ENCODE measurements at regions not wholly inside any gene's neighbourhood (a gene's known extent, or its start where the extent isn't known, plus 50 kb on each side); places are given as distances from the start of the nearest gene placed in this dataset.

DNA sequence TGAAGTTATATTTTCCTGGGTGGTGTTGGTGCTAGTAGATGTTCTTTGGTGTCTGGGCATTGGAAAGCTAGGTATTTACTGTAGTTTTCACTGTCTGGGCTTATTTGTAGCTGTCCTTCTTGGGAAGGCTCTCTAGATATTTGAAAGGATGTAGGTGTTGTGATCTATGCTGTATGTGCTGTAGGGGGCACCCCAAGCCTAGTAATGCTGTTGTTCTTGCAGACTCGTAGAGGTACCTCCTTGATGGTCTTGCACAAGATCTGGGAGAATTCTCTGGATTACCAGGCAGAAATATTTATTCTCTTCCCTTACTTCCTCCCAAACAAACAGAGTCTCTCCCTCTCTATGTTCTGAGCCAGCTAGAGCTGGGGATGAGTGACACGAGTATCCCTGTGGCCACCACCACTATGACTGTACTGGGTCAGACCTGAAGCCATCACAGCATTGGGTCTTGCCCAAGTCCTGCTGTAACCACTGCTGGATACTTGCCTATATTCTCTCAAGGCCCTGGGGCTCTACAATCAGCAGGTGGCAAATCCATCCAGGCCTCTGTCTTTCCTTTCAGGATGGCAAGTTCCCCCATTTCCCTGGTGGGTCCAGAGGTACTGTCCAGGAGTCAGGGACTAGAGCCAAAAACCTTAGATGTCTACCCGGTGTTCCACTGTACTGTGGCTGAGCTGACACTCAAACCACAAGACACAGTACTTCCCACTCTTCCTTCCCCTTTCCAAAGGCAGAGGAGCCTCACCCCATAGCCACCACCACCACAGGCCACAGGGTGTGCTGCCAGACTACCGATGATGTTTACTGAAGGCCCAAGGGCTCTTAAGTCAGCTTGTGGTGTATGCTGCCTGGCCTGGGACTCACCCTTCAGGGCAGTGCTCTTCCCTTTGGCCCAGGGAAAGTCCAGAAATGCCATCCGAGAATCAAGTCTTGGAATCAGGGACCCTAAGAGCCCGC is 195.2 kb upstream of the DPPA4 start:
- H3K4me3 ChIP-seq, result no peak overlapping the region
- no peak for DNase-seq (ENCODE audit: low spot score)
- TF ChIP-seq, protein P1, sequence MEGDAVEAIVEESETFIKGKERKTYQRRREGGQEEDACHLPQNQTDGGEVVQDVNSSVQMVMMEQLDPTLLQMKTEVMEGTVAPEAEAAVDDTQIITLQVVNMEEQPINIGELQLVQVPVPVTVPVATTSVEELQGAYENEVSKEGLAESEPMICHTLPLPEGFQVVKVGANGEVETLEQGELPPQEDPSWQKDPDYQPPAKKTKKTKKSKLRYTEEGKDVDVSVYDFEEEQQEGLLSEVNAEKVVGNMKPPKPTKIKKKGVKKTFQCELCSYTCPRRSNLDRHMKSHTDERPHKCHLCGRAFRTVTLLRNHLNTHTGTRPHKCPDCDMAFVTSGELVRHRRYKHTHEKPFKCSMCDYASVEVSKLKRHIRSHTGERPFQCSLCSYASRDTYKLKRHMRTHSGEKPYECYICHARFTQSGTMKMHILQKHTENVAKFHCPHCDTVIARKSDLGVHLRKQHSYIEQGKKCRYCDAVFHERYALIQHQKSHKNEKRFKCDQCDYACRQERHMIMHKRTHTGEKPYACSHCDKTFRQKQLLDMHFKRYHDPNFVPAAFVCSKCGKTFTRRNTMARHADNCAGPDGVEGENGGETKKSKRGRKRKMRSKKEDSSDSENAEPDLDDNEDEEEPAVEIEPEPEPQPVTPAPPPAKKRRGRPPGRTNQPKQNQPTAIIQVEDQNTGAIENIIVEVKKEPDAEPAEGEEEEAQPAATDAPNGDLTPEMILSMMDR (IDR thresholded peaks at IDR 0.05), result no peak

DNA sequence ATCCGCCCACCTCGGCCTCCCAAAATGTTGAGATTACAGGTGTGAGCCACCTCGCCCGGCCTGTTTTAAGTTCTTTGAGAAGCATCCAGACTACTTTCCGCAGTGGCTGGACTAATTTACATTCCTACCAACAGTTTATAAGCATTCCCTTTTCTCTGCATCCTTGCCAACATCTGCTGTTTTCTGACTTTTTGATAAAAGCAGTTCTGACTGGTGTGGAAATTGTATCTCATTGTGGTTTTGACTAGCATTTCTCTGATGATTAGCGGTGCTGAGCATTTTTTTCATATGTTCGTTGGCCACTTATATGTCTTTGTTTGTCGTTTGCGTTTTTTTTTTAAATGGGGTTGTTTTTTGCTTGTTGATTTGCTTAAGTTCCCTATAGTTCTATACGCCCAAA is 208.4 kb upstream of the DPPA4 start:
- DNase-seq (ENCODE audit: low spot score), result no peak
- Histone ChIP-seq H3K4me3 (no peak overlapping the region), H3K27ac (no peak overlapping the region)
- TF ChIP-seq, protein P1 (IDR thresholded peaks at IDR 0.05), result no peak

More for the DNA sequence above, 195.2 kb upstream of the DPPA4 start:
- no peak overlapping the region for H3K27ac ChIP-seq

DNA sequence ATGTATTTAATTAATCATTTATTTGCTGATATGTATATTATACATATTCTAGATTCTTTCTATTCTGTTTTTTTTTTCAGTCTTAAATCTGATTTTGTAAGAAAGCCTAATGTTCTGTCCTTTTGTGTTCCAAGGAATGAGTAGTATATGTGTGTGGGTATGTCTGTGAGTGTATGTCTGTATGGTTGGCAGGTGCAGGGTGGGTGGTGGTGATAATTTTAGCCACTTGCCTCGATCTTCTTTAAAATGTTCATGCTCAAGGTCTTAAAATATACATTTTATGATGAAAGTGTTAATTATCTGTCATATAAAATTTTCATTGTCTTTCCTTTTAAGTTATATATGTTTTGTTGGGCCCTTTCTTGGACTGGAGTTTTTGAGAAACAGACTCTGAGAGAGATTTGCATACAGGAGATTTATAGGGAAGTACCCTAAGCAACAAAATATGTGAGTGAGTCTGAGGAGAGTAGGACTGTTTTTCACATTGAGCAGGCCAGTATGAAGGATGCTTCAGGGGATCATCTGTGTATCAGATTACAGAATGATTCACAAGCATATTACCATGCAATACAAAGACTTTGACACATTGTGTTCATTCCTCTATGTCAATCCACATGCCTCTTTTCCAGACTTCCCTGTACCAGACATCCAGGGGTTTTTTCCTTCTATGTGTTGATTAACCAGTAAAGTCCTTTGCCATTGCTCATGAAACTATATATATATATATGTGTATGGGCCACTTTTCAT is 211.0 kb upstream of the DPPA4 start:
- TF ChIP-seq, protein P1 (IDR thresholded peaks at IDR 0.05), result no peak
- no peak for DNase-seq (ENCODE audit: low spot score)
- Histone ChIP-seq H3K4me3 (no peak overlapping the region), H3K27ac (no peak overlapping the region)

DNA sequence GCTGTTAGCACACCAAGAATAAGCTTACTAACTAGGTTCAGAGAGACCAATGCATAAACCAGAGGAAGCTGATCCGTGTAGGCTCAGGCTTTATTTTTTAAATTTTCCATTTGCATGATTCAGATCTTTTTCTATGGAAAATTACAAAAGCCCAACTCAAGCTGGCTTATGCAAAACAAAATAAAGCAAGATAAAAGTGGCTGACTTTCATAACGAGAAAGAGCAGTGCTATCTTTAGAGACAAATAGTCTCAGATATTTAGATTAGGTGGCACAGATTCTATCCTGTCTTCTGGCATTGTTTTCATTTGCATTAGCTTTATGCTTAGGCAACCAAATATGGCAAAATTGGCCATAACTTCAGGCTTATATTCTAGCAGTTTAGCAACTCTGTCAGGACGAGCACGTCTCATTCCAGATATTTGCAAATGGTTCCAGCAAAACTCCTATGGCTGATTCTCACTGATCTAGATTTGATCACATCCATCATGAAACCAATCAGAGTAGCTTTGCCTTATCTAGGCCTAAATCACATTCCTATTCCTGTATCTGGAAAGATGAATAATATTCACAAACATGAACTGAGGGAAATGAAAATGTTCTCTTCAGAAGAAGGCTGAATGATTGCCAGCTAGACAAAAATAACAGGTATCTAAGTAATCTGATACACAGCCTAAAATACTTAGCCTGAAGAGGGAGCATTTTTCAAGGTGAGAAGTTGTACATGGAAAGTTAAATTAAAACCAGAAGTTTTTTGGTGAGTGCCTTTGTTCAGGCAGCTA is 216.4 kb upstream of the DPPA4 start:
- H3K27ac ChIP-seq, result no peak overlapping the region
- no peak for DNase-seq (ENCODE audit: low spot score)
- TF ChIP-seq, protein P1 (IDR thresholded peaks at IDR 0.05), result no peak
- H3K4me3 ChIP-seq, result no peak overlapping the region

DNA sequence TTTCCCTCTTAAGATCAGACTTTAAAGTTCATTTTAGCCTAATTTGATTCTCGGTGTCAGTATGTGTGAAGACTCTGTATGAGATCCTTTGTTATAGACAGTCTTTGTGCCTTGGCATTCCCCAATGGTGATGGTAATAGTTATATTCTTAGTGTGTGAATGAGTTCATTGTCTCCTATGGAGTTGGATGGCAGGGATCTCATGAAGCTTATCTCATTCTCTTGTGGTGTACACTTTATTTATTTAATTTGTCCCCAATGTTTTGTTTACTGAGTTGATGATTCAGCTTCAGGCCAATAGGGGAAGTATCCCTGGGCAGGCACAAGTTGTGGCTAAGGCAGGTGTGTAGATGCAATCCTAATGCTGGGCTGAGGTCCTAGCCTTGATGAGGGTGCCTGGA is 222.0 kb upstream of the DPPA4 start:
- Histone ChIP-seq H3K27ac (no peak overlapping the region), H3K4me3 (no peak overlapping the region)
- TF ChIP-seq, protein P1 (IDR thresholded peaks at IDR 0.05), result no peak
- no peak for DNase-seq (ENCODE audit: low spot score)

DNA sequence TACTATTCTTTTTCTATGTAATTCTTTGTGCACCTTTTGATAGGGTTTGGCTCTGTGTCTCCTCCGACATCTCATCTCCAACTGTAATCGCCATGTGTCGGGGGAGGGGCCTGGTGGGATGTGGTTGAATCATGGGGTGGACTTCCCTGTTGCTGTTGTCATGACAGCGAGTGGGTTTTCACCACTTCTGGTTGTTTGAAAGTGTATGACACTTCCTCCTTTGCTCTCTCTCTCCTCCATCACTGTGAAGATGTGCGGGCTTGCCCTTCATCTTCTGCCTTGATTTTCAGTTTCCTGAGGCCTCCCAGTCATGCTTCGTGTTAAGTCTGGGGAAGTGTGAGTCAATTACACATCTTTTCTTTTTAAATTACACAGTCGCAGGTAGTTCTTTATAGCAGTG is 225.8 kb upstream of the DPPA4 start:
- Histone ChIP-seq H3K4me3 (no peak overlapping the region), H3K27ac (no peak overlapping the region)
- no peak for DNase-seq (ENCODE audit: low spot score)
- TF ChIP-seq, protein P1 (IDR thresholded peaks at IDR 0.05), result no peak
